ENCODE measurements at regions not wholly inside any gene's neighbourhood (a gene's known extent, or its start where the extent isn't known, plus 50 kb on each side); places are given as distances from the start of the nearest gene placed in this dataset.

DNA sequence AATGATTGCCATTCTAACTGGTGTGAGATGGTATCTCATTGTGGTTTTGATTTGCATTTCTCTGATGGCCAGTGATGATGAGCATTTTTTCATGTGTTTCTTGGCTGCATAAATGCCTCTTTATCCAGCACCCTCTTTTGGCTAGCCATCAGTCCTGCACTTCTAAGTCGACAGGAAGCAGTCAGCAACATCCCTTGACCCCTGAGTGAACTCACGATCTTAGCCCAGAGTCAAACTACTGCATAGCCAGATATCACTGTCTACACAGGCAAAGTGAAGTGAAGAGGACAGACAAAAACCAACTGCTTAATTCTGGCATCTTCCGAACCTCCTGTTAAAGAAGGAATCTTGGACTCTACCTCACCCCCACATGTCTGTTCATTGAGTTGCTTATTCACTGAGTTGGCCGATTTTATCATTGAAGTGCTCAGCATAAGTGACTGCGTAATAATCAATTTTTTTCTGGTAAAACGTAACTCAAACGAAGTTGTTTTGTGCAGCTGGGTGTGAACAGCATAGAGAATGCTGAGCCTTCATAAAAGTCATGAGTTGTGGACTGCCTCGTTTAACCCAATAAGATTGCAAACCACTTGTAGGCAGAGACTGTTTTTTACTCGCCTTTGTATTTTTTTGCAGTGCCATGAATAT, 304.2 kb downstream of the COG6 start:
- no peaks in the 10 kb centered on the region for H3K36me3 Mint-ChIP-seq (ENCODE audit: low read depth)
- Histone ChIP-seq H3K4me1 (ENCODE audit: insufficient read depth, low read length) (peaks cover 22% of the 10 kb centered on the region), H3K27me3 (ENCODE audit: control insufficient read depth in 1 of 2, insufficient read depth in 2 of 2, low read length in 2 of 2) (no peaks in the 10 kb centered on the region), H3K27ac (ENCODE audit: low read depth in 1 of 2, low read length in 2 of 2) (no peak overlapping the region), H3K4me3 (ENCODE audit: low read length) (no peak overlapping the region), H3K9me3 (ENCODE audit: control insufficient read depth in 1 of 2, insufficient read depth in 1 of 2, low read length in 2 of 2) (no peaks in the 10 kb centered on the region), H3K36me3 (ENCODE audit: insufficient read depth, low read length) (no peaks in the 10 kb centered on the region)
- H3K27me3 Mint-ChIP-seq = no peaks in the 10 kb centered on the region
- H3K4me1 Mint-ChIP-seq (ENCODE audit: low read depth) = peaks cover 43% of the 10 kb centered on the region
- TF ChIP-seq, protein P1, sequence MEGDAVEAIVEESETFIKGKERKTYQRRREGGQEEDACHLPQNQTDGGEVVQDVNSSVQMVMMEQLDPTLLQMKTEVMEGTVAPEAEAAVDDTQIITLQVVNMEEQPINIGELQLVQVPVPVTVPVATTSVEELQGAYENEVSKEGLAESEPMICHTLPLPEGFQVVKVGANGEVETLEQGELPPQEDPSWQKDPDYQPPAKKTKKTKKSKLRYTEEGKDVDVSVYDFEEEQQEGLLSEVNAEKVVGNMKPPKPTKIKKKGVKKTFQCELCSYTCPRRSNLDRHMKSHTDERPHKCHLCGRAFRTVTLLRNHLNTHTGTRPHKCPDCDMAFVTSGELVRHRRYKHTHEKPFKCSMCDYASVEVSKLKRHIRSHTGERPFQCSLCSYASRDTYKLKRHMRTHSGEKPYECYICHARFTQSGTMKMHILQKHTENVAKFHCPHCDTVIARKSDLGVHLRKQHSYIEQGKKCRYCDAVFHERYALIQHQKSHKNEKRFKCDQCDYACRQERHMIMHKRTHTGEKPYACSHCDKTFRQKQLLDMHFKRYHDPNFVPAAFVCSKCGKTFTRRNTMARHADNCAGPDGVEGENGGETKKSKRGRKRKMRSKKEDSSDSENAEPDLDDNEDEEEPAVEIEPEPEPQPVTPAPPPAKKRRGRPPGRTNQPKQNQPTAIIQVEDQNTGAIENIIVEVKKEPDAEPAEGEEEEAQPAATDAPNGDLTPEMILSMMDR (IDR thresholded peaks at IDR 0.05) = no peak
- intact Hi-C loops (cut with DNase I, micrococcal nuclease) = no loop called here
- H3K9me3 Mint-ChIP-seq = no peaks in the 10 kb centered on the region
- ChIA-PET POLR2A (interaction anchor here (1.0 kb wide), 1 partner anchor 39 kb away, joined by 5 read pairs; no protein-coding TSS in a partner anchor), CTCF (interaction anchor here (2.1 kb wide), 1 partner anchor 17 kb away, joined by 7 read pairs; no protein-coding TSS in a partner anchor)
- ATAC-seq (ENCODE audit: poor library complexity) = peak; percentile 39
- peak overlapping the region; percentile 21 for H3K27ac Mint-ChIP-seq
- peak in 1 of 14 experiments; percentile 30 for DNase-seq
- H3K4me3 Mint-ChIP-seq = peak overlapping the region; percentile 45

DNA sequence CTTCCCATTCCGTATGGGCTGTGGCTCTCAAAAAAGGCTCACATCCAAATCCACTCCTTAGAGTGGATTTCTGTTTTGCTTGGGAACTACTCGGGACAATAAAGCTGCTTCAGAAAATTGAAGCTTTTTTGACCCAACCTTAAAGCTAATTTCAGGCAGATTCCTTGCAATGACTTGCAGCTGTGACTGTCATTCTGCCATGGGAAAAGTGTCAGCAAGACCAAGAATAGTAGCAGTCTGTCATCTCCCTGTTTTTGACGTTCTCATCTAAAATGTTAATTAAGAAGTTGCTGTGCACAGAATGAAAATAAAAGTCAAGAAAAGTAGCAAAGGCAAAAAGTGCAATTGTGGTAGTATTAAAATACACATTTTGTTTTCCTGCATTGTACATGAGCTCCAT, 304.7 kb downstream of the COG6 start:
- Mint-ChIP-seq H3K27ac (no peak overlapping the region), H3K4me1 (ENCODE audit: low read depth) (peaks cover 40% of the 10 kb centered on the region), H3K27me3 (no peaks in the 10 kb centered on the region), H3K4me3 (no peak overlapping the region), H3K36me3 (ENCODE audit: low read depth) (no peaks in the 10 kb centered on the region), H3K9me3 (no peaks in the 10 kb centered on the region)
- ChIA-PET POLR2A (interaction anchor here (1.0 kb wide), 1 partner anchor 38 kb away, joined by 5 read pairs; no protein-coding TSS in a partner anchor), CTCF (interaction anchor here (2.1 kb wide), 1 partner anchor 17 kb away, joined by 7 read pairs; no protein-coding TSS in a partner anchor)
- no peaks in the 10 kb centered on the region for H3K36me3 ChIP-seq (ENCODE audit: insufficient read depth, low read length)
- no peak overlapping the region for H3K27ac ChIP-seq (ENCODE audit: low read depth in 1 of 2, low read length in 2 of 2)
- no peak overlapping the region for H3K4me3 ChIP-seq (ENCODE audit: low read length)
- TF ChIP-seq, protein P1 (IDR thresholded peaks at IDR 0.05) = no peak
- H3K9me3 ChIP-seq (ENCODE audit: control insufficient read depth in 1 of 2, insufficient read depth in 1 of 2, low read length in 2 of 2) = no peaks in the 10 kb centered on the region
- intact Hi-C loops (cut with DNase I, micrococcal nuclease) = no loop called here
- no peak for DNase-seq
- no peaks in the 10 kb centered on the region for H3K27me3 ChIP-seq (ENCODE audit: control insufficient read depth in 1 of 2, insufficient read depth in 2 of 2, low read length in 2 of 2)
- ATAC-seq (ENCODE audit: poor library complexity) = no peak
- H3K4me1 ChIP-seq (ENCODE audit: insufficient read depth, low read length) = peaks cover 22% of the 10 kb centered on the region

DNA sequence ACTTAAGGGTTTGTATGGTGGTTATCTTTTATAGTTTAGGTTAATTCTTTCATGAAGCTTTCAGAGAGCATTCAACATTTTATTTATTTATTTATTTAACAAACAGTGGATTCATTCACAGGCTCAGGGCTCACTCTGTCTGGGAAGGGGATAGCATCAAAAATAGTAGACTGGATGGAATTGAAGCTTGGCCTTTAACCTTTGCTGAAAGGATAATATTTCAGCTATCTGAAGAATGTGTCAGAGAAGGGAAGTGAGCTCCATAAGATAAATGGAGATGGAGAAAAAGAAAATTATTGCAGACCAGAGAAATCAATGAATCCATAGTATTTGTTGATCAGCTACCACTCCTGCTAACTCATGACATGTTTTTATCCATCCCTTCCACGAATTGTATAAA, 305.6 kb downstream of the COG6 start:
- H3K4me1 Mint-ChIP-seq (ENCODE audit: low read depth) = peaks cover 33% of the 10 kb centered on the region
- CTCF ChIA-PET = interaction anchor here (2.1 kb wide), 1 partner anchor 18 kb away, joined by 7 read pairs; no protein-coding TSS in a partner anchor
- peaks cover 18% of the 10 kb centered on the region for H3K4me1 ChIP-seq (ENCODE audit: insufficient read depth, low read length)
- H3K9me3 Mint-ChIP-seq = no peaks in the 10 kb centered on the region
- intact Hi-C loops (cut with DNase I, micrococcal nuclease) = no loop called here
- no peak overlapping the region for H3K27ac Mint-ChIP-seq
- H3K27me3 Mint-ChIP-seq = no peaks in the 10 kb centered on the region
- H3K4me3 Mint-ChIP-seq = no peak overlapping the region
- H3K9me3 ChIP-seq (ENCODE audit: control insufficient read depth in 1 of 2, insufficient read depth in 1 of 2, low read length in 2 of 2) = no peaks in the 10 kb centered on the region
- H3K27ac ChIP-seq (ENCODE audit: low read depth in 1 of 2, low read length in 2 of 2) = no peak overlapping the region
- DNase-seq (no peak), ATAC-seq (ENCODE audit: poor library complexity) (no peak)
- TF ChIP-seq, protein P1 (IDR thresholded peaks at IDR 0.05) = no peak
- no peaks in the 10 kb centered on the region for H3K36me3 ChIP-seq (ENCODE audit: insufficient read depth, low read length)
- no peaks in the 10 kb centered on the region for H3K27me3 ChIP-seq (ENCODE audit: control insufficient read depth in 1 of 2, insufficient read depth in 2 of 2, low read length in 2 of 2)
- no peak overlapping the region for H3K4me3 ChIP-seq (ENCODE audit: low read length)
- no peaks in the 10 kb centered on the region for H3K36me3 Mint-ChIP-seq (ENCODE audit: low read depth)
- POLR2A ChIA-PET = no interaction called here
